Cerebellar cortex (tissue), 1 donor: ENCODE measurements at regions not wholly inside any gene's neighbourhood (a gene's known extent, or its start where the extent isn't known, plus 50 kb on each side); places are given as distances from the start of the nearest gene placed in this dataset.

ENCODE experiments used
- DNase-seq: peaks from one replicate; pipeline ENCODE4 v3.0.0-alpha.2; 2015; ENCODE audit warnings: low spot score

GRCh38 chr20:52818491-52818890, 153.7 kb upstream of the TSHZ2 start:
- DNase-seq, result no peak

- DNase-seq, result no peak
Observed at GRCh38 chr20:52817981-52818380, 154.2 kb upstream of the TSHZ2 start.

GRCh38 chr20:52817511-52817910, 154.6 kb upstream of the TSHZ2 start:
- no peak for DNase-seq

- DNase-seq, result no peak
Observed at GRCh38 chr20:52814371-52814770, 157.8 kb upstream of the TSHZ2 start.

- no peak for DNase-seq
Observed at GRCh38 chr20:52812231-52812847, 159.8 kb upstream of the TSHZ2 start.

GRCh38 chr20:52809003-52809402, 163.2 kb upstream of the TSHZ2 start:
- DNase-seq, result no peak

- DNase-seq, result no peak
Observed at GRCh38 chr20:52806918-52807317, 165.2 kb upstream of the TSHZ2 start.

- no peak for DNase-seq
Observed at GRCh38 chr20:52805843-52806242, 166.3 kb upstream of the TSHZ2 start.

GRCh38 chr20:52805296-52805571, 166.9 kb upstream of the TSHZ2 start:
- DNase-seq, result no peak

- DNase-seq, result no peak
Observed at GRCh38 chr20:52804497-52805295, 167.5 kb upstream of the TSHZ2 start.

- DNase-seq, result peak; percentile 93
Observed at GRCh38 chr20:52801628-52802006, 170.5 kb upstream of the TSHZ2 start.

GRCh38 chr20:52800734-52801627, 171.2 kb upstream of the TSHZ2 start:
- peak; percentile 38 for DNase-seq

- no peak for DNase-seq
Observed at GRCh38 chr20:52799130-52799529, 173.0 kb upstream of the TSHZ2 start.

GRCh38 chr20:52798124-52798523, 174.0 kb upstream of the TSHZ2 start:
- no peak for DNase-seq

- no peak for DNase-seq
Observed at GRCh38 chr20:52794853-52795252, 177.3 kb upstream of the TSHZ2 start.

- DNase-seq, result no peak
Observed at GRCh38 chr20:52793339-52793963, 178.7 kb upstream of the TSHZ2 start.

GRCh38 chr20:52791091-52791490, 181.1 kb upstream of the TSHZ2 start:
- DNase-seq, result no peak

- no peak for DNase-seq
Observed at GRCh38 chr20:52789716-52790115, 182.4 kb upstream of the TSHZ2 start.

GRCh38 chr20:52787962-52788361, 184.2 kb upstream of the TSHZ2 start:
- no peak for DNase-seq

- DNase-seq, result no peak
Observed at GRCh38 chr20:52787216-52787615, 184.9 kb upstream of the TSHZ2 start.

- no peak for DNase-seq
Observed at GRCh38 chr20:52785679-52786078, 186.5 kb upstream of the TSHZ2 start.

GRCh38 chr20:52783769-52784168, 188.4 kb upstream of the TSHZ2 start:
- peak; percentile 6 for DNase-seq

- DNase-seq, result no peak
Observed at GRCh38 chr20:52780462-52780861, 191.7 kb upstream of the TSHZ2 start.
